Body of pancreas (tissue), 4 donors: ENCODE measurements at regions not wholly inside any gene's neighbourhood (a gene's known extent, or its start where the extent isn't known, plus 50 kb on each side); places are given as distances from the start of the nearest gene placed in this dataset.
A peak's percentile ranks its signal among the peaks of the same experiment; 100 is the strongest.

Experiments used
- CTCF ChIP-seq, 7 experiments: fragments of 450-650 bp in 4 of 7; fragments of 200-600 bp in 3 of 7; sonication (generic) in 3 of 7; IDR thresholded peaks; one replicate each; pipeline ENCODE4 v1.5.1; 2016 to 2019; ENCODE audit warnings: antibody characterized with exemption in 7 of 7
- POLR2A ChIP-seq, 3 donors: fragments of 450-650 bp; IDR thresholded peaks; one replicate each; pipeline ENCODE4 v1.6.1; 2016; ENCODE audit warnings: antibody characterized with exemption in 3 of 3, mild to moderate bottlenecking in 2 of 3

- TF ChIP-seq CTCF (IDR thresholded peaks at IDR 0.05) (peak; percentile 80 to 95 (median 89)), POLR2A (IDR thresholded peaks at IDR 0.05) (peak in 2 of 3 donors; percentile 66)
These were observed 73.4 kb upstream of the UBL3 start for GRCh38 chr13:29923554-29924481.
